H1 (cell line): ENCODE measurements at regions not wholly inside any gene's neighbourhood (a gene's known extent, or its start where the extent isn't known, plus 50 kb on each side); places are given as distances from the start of the nearest gene placed in this dataset.
A peak's percentile ranks its signal among the peaks of the same experiment; 100 is the strongest.

Source experiments
- CTCF ChIA-PET: fragments of 300-600 bp; sonication (Branson Sonifier 250); formaldehyde crosslinking; loops from one replicate; lab custom pipeline; 2021; ENCODE audit not compliant: partially characterized antibody; lab: Charles Lee
- POLR2A ChIA-PET: fragments of 300-600 bp; sonication (Branson Sonifier 250); formaldehyde crosslinking; loops from one replicate; lab custom pipeline; 2021; ENCODE audit warnings: inconsistent platforms; ENCODE audit not compliant: partially characterized antibody; lab: Charles Lee
- DNase-seq, 2 experiments: peaks; one replicate each; pipeline versions ENCODE4 v3.0.0 to v3.0.0-alpha.2; 2010 to 2022; ENCODE audit warnings: low spot score in 2 of 2, low read depth in 1 of 2, mixed read lengths in 1 of 2
- FAIRE-seq: peaks from 2 replicates; lab custom pipeline; 2011; peaks lifted over from hg19 to GRCh38; lab: Jason Lieb, UNC
- H2AFZ ChIP-seq: 2 replicates; pipeline ENCODE4 v1.8.1; 2012; ENCODE audit warnings: low read length, inconsistent platforms
- H2AK5ac ChIP-seq: 2 replicates; pipeline ENCODE4 v1.6.1; 2013; ENCODE audit warnings: low read depth, low read length
- H2BK120ac ChIP-seq: replicated peaks from 2 replicates; pipeline ENCODE3; 2013; ENCODE audit warnings: low read depth, low read length, inconsistent platforms
- H2BK12ac ChIP-seq: 2 replicates; pipeline ENCODE4 v1.6.1; 2013; ENCODE audit warnings: low read depth, low read length
- H2BK15ac ChIP-seq: 2 replicates; pipeline ENCODE4 v1.6.1; 2013; ENCODE audit warnings: low read length
- H2BK20ac ChIP-seq: 2 replicates; pipeline ENCODE4 v1.6.1; 2013; ENCODE audit warnings: low read length
- H2BK5ac ChIP-seq: 2 replicates; pipeline ENCODE4 v1.6.1; 2013; ENCODE audit warnings: low read depth, low read length
- H3K14ac ChIP-seq: 2 replicates; pipeline ENCODE4 v1.6.1; 2013; ENCODE audit warnings: inconsistent platforms; ENCODE audit not compliant: insufficient read length
- H3K18ac ChIP-seq: 2 replicates; pipeline ENCODE4 v1.6.1; 2013; ENCODE audit warnings: low read length; ENCODE audit errors: extremely low read depth
- H3K23ac ChIP-seq: 2 replicates; pipeline ENCODE4 v1.6.1; 2013; ENCODE audit warnings: inconsistent platforms; ENCODE audit not compliant: insufficient read length
- H3K23me2 ChIP-seq: 2 replicates; pipeline ENCODE4 v1.6.1; 2013; ENCODE audit warnings: low read depth, low read length
- H3K27ac ChIP-seq: 2 replicates; pipeline ENCODE4 v1.6.1; 2011; ENCODE audit warnings: low read depth, low read length, inconsistent platforms
- H3K27me3 ChIP-seq, 4 experiments: replicated peaks in 1 of 4; 1 replicate in 1 of 4; 2 replicates in 3 of 4; pipeline versions ENCODE4 v1.6.1 to v1.8.1; 2011 to 2013; ENCODE audit warnings: low read length in 3 of 4, mild to moderate bottlenecking in 3 of 4, inconsistent platforms in 2 of 4, mixed read lengths in 2 of 4, moderate library complexity in 1 of 4; ENCODE audit not compliant: control insufficient read depth in 3 of 4, insufficient read depth in 3 of 4; ENCODE audit errors: extremely low read depth in 1 of 4
- H3K36me3 ChIP-seq, 4 experiments: 2 replicates each; pipeline versions ENCODE4 v1.6.1 to v1.8.1; 2011 to 2013; ENCODE audit warnings: mild to moderate bottlenecking in 4 of 4, low read length in 3 of 4, moderate library complexity in 2 of 4, control low read depth in 1 of 4, inconsistent platforms in 1 of 4; ENCODE audit not compliant: insufficient read depth in 4 of 4, control insufficient read depth in 2 of 4
- H3K4ac ChIP-seq: replicated peaks from 2 replicates; pipeline ENCODE3; 2013; ENCODE audit warnings: low read length, low read depth, mixed read lengths, inconsistent platforms; ENCODE audit not compliant: insufficient read length
- H3K4me1 ChIP-seq, 4 experiments: replicated peaks in 1 of 4; 1 replicate in 1 of 4; 2 replicates in 3 of 4; pipeline versions ENCODE4 v1.6.1 to v1.8.1; 2011 to 2013; ENCODE audit warnings: low read length in 3 of 4, inconsistent platforms in 2 of 4, mixed read lengths in 1 of 4; ENCODE audit not compliant: insufficient read depth in 4 of 4, control insufficient read depth in 3 of 4
- H3K4me2 ChIP-seq, 2 experiments: 2 replicates each; pipeline versions ENCODE4 v1.6.1 to v1.8.1; 2011 to 2013; ENCODE audit warnings: low read depth in 2 of 2, low read length in 2 of 2, control low read depth in 1 of 2, inconsistent platforms in 1 of 2, mild to moderate bottlenecking in 1 of 2; ENCODE audit not compliant: insufficient read depth in 1 of 2
- H3K4me3 ChIP-seq, 4 experiments: fragments of 200-600, 300-600 bp in 1 of 4; sonication (generic), shearing (Covaris generic), sonication (Bioruptor Twin) in 1 of 4; 2 replicates each; pipeline versions ENCODE4 v1.5.1 to v1.8.1; 2011 to 2016; ENCODE audit warnings: low read length in 4 of 4, low read depth in 3 of 4, control low read depth in 2 of 4, inconsistent platforms in 2 of 4, mild to moderate bottlenecking in 2 of 4, mixed read lengths in 1 of 4, moderate library complexity in 1 of 4; ENCODE audit not compliant: insufficient read depth in 2 of 4; ENCODE audit errors: extremely low read depth in 1 of 4
- H3K56ac ChIP-seq: replicated peaks from 2 replicates; pipeline ENCODE3; 2013; ENCODE audit warnings: low read depth, mild to moderate bottlenecking, mixed read lengths, low read length, inconsistent platforms; ENCODE audit not compliant: insufficient read length
- H3K79me1 ChIP-seq: 2 replicates; pipeline ENCODE4 v1.6.1; 2013; ENCODE audit warnings: low read depth, low read length, control low read depth
- H3K79me2 ChIP-seq, 2 experiments: 2 replicates each; pipeline versions ENCODE4 v1.6.1 to v1.8.1; 2012 to 2013; ENCODE audit warnings: low read length in 2 of 2, mild to moderate bottlenecking in 2 of 2, inconsistent platforms in 1 of 2; ENCODE audit not compliant: insufficient read depth in 2 of 2, control insufficient read depth in 1 of 2
- H3K9ac ChIP-seq, 4 experiments: replicated peaks in 1 of 4; 1 replicate in 1 of 4; 2 replicates in 3 of 4; pipeline versions ENCODE4 v1.6.1 to v1.8.1; 2011 to 2013; ENCODE audit warnings: low read depth in 3 of 4, low read length in 3 of 4, control low read depth in 2 of 4, mild to moderate bottlenecking in 2 of 4, moderate library complexity in 2 of 4, inconsistent platforms in 1 of 4; ENCODE audit errors: extremely low read depth in 1 of 4
- H3K9me3 ChIP-seq, 2 experiments: 2 replicates each; pipeline versions ENCODE4 v1.6.1 to v1.8.1; 2012 to 2013; ENCODE audit warnings: mild to moderate bottlenecking in 2 of 2, moderate library complexity in 2 of 2, control low read depth in 1 of 2, inconsistent platforms in 1 of 2, low read depth in 1 of 2, low read length in 1 of 2, mixed read lengths in 1 of 2; ENCODE audit not compliant: insufficient read depth in 2 of 2
- H4K20me1 ChIP-seq, 2 experiments: replicated peaks in 1 of 2; 2 replicates each; pipeline versions ENCODE3 to v1.8.1; 2011 to 2013; ENCODE audit warnings: inconsistent platforms in 2 of 2, low read length in 2 of 2, mild to moderate bottlenecking in 1 of 2; ENCODE audit not compliant: insufficient read depth in 2 of 2, control insufficient read depth in 1 of 2
- H4K5ac ChIP-seq: 2 replicates; pipeline ENCODE4 v1.6.1; 2013; ENCODE audit warnings: low read length, low read depth, mixed read lengths, inconsistent platforms; ENCODE audit not compliant: insufficient read length
- H4K8ac ChIP-seq: 2 replicates; pipeline ENCODE4 v1.8.0; 2013; ENCODE audit warnings: mild to moderate bottlenecking, moderate library complexity, low read length, inconsistent platforms; ENCODE audit not compliant: insufficient read depth; ENCODE audit errors: extremely low read depth
- H4K91ac ChIP-seq: replicated peaks from 2 replicates; pipeline ENCODE3; 2013; ENCODE audit warnings: low read length, mixed read lengths, inconsistent platforms; ENCODE audit not compliant: insufficient read length
- POLR2A ChIP-seq, 2 experiments: IDR thresholded peaks; 1 replicate in 1 of 2; 2 replicates in 1 of 2; pipeline ENCODE4 v1.6.1; 2011; ENCODE audit warnings: low read depth in 2 of 2, low read length in 2 of 2, mild to moderate bottlenecking in 2 of 2; ENCODE audit errors: control extremely low read depth in 1 of 2
- RAD21 ChIP-seq, 2 experiments: IDR thresholded peaks in 1 of 2; conservative IDR thresholded peaks in 1 of 2; 2 replicates each; pipeline ENCODE4 v1.6.1; 2011; ENCODE audit warnings: low read depth in 2 of 2, low read length in 2 of 2, improper control_type of control experiment in 1 of 2, inconsistent platforms in 1 of 2, mild to moderate bottlenecking in 1 of 2, moderate library complexity in 1 of 2
- WGBS, 2 experiments: shearing (Covaris generic) in 1 of 2; methylation state at CpG; one replicate each; pipeline versions ENCODE4 v1.1.6 to v1.1.7; 2013 to 2015; ENCODE audit warnings: low lambda C conversion rate in 2 of 2, mixed read lengths in 2 of 2, inconsistent platforms in 1 of 2, low coverage in 1 of 2, missing lambda C conversion rate in 1 of 2; ENCODE audit not compliant: insufficient replicate concordance in 2 of 2, insufficient coverage in 1 of 2, insufficient read length in 1 of 2; ENCODE audit errors: extremely low coverage in 1 of 2, missing lambda C conversion rate in 1 of 2; 5-methylcytosine and 5-hydroxymethylcytosine counted together

DNA sequence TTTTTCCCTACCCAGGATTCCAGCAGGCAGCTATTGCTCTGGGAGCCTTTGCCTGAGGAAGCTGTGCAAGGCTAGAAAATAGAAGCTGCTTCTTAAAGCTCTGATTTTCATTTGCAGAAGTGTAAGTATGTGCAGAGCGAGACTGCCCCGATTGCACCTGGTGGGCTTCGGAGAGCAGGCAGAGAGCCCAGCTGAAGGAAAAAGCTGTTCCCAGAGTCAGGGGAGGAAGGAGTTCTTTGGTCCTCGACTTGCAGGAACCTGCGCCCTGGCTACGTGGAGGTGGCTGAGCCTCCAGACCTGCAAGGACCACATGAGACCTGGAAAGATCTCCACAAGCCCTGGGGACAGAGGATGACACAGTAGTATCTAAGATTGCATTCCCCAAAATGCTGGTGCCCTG is 235.0 kb upstream of the ARGLU1 start:
- Histone ChIP-seq H3K18ac (peak overlapping the region; percentile 15; the same call in 1 of the 2 replicates), H3K4me3 (no peak overlapping the region), H2BK15ac (no peak overlapping the region), H3K9me3 (no peaks in the 10 kb centered on the region), H2AK5ac (no peak overlapping the region), H3K27me3 (peaks cover 0 to 14% (median 12%) of the 10 kb centered on the region in 4 experiments; a peak in 4 of 7 replicates), H4K8ac (no peak overlapping the region), H3K79me1 (no peaks in the 10 kb centered on the region), H3K56ac (no peak overlapping the region), H2BK12ac (peak overlapping the region; percentile 95), H3K4me1 (peaks cover 0 to 9% (median 7%) of the 10 kb centered on the region in 4 experiments; a peak in 5 of 7 replicates), H4K5ac (no peak overlapping the region), H3K4me2 (no peak overlapping the region), H3K23me2 (no peaks in the 10 kb centered on the region), H3K14ac (no peak overlapping the region), H3K27ac (no peak overlapping the region), H3K36me3 (no peaks in the 10 kb centered on the region), H2BK120ac (peak overlapping the region; percentile 50), H2BK20ac (peak overlapping the region; percentile 40; the same call in 1 of the 2 replicates), H3K23ac (no peak overlapping the region), H3K4ac (no peak overlapping the region), H4K20me1 (no peaks in the 10 kb centered on the region), H2AFZ (no peak overlapping the region; the same call in 1 of the 2 replicates), H4K91ac (peak overlapping the region; percentile 25), H3K79me2 (no peaks in the 10 kb centered on the region), H3K9ac (no peak overlapping the region), H2BK5ac (peak overlapping the region; percentile 49; the same call in 1 of the 2 replicates)
- WGBS, 2 experiments = 84% methylated on average over 6 of the region's 6 CpGs; no CpG with 5 or more reads in 1 of the 2 experiments
- POLR2A ChIA-PET = no interaction called here
- TF ChIP-seq POLR2A (IDR thresholded peaks at IDR 0.05; ENCODE audit: control extremely low read depth in 1 of 2, low read depth in 2 of 2, low read length in 2 of 2) (no peak), RAD21 (IDR thresholded peaks at IDR 0.05 in 1 of 2, conservative IDR thresholded peaks at IDR 0.05 in 1 of 2; ENCODE audit: low read depth in 2 of 2, low read length in 2 of 2) (peak; percentile 23 to 25; a peak in 2 of 4 replicates)
- DNase-seq (no peak), FAIRE-seq (no peak)
- CTCF ChIA-PET = interaction anchor here (1.0 to 1.7 kb wide), 3 partner anchors 19 to 182 kb away, joined by 3 to 5 read pairs (median 3); no protein-coding TSS in a partner anchor
